GM21576 (cell line): ENCODE measurements at regions not wholly inside any gene's neighbourhood (a gene's known extent, or its start where the extent isn't known, plus 50 kb on each side); places are given as distances from the start of the nearest gene placed in this dataset.
"Not testable (repeated sequence)": the region's sequence is repeated elsewhere in the genome, so short reads cannot be mapped to it uniquely, and the experiment has no call there.

Experiments
- ATAC-seq: cut with Tn5 transposase; IDR thresholded peaks from one replicate; pipeline ENCODE4 v1.9.1; 2021; ENCODE audit warnings: mild to moderate bottlenecking, moderate library complexity; ENCODE audit not compliant: unreplicated experiment

DNA sequence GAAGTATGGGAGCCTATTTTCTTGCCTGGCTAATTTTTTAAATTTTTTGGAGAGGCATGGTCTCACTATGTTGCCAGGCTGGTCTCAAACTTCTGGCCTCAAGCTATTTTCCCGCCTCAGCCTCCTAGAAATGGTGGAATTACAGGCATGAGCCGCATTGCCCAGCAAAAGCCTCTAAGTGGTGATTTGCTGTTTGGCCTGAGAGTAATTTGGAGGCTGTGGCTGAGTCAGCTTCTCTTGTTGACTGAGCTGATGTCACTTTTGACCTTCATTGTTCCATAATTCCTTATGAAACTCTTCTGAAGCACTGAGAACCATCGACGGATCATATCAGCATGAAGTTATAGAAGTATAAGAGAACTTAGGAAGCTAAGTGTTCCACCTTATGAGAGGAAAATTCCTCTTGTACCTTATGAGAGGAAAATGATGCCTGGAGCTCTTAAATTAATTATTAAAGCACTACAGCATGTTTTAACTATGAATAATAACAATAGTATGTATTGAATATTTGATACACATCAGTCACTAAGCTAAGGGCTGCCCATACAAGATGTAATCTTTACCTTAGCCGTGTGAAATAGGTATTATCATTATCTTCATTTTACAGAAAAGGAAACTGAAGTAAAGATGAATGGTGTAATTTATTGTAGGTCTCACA lies 220.8 kb upstream of the MON1B start:
- ATAC-seq, result no peak

DNA sequence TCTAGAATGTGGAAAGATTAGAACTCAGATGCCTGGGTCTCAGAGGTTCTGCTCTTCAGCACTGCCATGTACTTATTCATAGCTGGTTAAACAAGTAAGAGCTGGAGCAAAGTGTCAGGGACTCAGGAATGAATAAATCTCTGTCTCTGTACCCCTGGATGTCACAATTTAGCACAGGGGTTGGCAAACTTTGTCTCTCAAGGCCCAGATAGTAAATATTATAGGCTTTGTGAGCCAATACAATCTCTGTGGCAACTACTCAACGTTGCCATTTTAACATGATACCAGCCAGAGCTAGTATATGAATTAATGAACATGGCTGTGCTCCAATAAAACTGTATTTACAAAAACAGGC lies 220.3 kb upstream of the MON1B start:
- no peak for ATAC-seq

DNA sequence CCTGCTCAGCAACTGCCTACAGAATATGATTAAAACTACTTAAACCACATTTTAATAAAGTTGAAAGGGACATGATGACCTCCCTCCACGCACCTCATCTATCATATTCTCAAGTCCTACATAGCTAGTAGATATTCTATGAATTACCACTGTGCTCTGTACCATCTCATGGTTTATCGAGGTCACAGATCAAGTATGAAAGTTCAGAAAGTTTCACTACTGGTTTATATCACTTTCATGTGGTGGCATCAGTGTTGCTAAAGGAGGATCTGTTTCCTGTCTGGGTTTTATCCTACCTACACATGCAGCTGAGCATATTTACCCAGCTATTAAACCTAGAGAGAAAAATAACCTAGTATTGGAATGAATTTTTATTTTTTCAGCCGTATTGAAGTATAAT lies 214.9 kb upstream of the MON1B start:
- peak; percentile 93 for ATAC-seq

DNA sequence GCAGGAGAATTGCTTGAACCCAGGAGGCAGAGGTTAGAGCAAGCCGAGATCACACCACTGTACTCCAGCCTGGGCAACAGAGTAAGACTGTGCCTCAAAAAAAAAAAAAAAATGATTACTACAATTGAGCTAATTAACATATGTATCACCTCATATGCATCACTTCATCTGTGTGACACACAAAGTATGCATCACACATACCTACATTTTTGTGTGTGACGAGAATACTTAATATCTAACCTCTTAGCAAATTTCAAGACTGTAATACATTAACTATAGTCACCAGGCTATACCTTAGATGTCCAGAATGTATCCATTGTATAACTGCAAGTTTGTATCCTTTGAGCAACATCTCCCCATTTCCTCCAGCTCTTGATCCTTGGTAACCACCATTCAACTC lies 214.2 kb upstream of the MON1B start:
- ATAC-seq, result no peak

DNA sequence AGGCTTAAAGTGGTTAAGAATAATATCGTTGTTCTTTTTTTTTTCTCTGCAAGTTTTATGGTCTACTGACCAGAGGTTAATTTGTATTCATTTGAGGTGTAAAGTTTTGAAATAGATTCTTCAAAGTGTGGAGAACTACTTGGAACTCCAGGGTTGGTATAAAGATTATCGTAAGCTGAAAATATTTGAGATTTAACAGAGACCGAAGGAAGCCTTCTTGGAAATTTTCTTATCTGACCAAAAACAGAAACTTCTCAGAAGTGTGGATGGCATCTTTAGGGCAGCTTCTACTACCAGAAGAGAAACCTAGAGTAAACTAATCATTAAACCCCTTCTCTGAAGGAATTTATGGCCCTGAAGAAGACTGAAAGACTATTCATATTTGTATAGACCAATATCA lies 206.8 kb upstream of the MON1B start:
- no peak for ATAC-seq

DNA sequence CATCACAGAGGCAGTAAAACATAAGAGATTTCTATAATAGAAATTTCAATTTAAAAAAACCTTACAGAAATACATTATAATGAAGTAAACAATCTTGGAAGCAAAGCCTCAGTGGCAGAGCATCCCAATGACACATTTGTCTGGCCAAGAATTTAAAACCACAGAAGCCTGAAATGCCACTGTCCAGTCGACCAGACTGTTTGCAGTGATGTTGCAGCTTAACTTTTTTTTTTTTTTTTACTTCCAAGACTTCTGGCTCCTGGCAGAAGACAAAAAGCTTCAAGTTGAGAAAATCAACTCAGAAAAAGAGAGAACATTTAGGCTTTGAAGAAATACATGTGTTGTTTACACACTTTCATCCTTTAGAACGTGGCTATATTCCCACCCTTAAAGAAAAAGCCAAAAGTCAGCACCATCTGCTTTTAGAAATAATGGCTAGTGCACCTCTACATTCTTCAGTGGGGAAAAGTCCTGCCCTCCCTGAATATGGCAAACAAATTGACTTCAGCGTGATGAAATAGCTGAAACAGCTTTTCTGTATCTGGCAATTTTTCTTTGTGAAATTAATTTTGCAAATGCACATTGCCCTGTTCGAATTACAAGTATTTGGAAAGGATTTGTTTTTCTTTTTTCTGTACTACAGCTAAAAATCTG lies 205.5 kb upstream of the MON1B start:
- no peak for ATAC-seq

DNA sequence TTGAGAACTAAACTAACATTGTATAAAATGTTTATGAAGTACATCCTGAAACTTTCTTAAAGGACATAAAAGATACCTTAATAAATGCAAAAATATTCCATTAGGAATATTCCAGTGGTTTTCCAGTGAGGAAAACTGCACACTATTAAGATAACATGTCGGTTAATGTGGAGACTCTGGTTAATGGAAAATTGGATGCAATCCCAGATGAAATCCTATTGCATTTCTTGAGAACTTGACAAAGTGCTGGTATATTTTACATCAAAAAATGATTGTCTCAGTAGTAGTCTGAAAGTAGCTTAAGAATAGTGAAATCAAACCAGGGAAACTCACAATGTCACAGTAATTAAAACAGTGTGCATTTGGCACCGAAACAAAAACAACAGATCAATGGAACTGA lies 202.5 kb upstream of the MON1B start:
- ATAC-seq, result no peak

DNA sequence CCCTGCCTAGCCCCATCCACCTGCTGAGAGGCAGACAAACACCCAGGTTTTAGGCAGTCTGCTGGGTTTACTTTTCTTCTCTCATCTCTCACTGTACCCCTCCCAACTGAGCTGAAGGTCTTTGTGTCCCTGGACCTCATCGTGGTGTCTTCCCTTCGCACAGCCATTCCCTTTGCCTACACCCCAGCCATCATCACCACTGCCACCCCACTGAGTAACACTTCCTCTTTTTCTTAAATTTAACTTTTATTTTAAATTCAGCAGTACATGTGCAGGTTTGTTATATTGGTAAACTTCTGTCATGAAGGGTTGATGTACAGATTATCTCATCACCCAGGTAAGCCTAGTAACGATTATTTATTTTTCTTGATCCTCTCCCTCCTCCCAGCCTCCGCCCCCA lies 188.3 kb upstream of the MON1B start:
- ATAC-seq, result no peak

DNA sequence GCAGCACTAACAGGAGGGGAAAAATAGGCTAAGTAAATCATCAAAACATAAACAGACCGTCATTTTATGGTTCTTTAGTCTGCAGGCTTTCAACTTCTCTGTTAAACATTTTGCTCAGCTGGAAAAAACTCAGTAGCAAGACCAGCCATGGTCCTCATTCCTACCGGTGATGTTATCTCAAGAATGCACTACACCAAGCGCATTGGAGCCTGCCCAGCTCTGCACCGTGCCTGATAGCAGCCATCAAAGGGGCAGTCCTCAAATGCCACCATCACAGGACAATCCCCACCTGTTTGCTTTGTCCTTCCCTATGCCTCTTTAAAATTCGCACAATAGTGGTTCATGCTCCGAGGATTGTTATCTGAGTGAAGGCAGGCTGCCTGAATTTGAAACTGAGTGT lies 181.5 kb upstream of the MON1B start:
- ATAC-seq, result no peak

DNA sequence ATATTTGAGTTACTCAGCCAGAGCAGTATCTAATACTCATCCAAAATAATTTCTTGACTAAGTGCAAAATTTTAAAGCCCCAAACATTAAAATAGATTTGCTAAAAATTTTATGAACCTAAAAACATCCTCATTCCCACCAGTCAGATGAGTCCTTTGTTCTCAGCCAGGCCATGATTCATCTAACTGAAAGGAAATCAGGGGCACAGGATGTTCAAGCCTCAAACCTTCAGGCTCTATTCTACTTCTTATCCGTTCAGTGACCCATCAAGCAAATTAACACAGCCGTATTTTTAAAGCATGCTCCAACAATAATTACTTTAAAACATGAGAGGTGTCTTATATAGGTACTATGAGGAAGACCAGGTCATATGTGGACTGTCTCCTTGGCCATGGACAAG lies 176.5 kb upstream of the MON1B start:
- no peak for ATAC-seq

DNA sequence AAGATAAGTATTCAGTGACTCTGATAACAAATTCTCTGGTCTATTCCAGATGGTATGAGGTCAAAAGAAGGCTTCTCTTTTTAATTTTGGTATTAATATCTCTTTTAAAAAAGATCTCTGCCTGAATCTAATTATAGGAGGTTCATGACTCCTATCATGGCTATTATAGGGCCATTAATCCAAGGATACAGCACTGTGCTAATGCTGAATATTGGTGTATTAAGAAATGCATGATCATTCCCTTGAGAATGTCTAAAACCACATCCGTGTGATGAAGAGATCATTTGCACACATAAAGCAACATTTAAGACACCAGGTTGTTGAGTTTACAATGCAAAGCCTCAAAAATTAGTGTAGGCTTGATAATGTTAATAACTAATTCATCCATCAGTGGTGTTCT lies 160.4 kb upstream of the MON1B start:
- no peak for ATAC-seq

DNA sequence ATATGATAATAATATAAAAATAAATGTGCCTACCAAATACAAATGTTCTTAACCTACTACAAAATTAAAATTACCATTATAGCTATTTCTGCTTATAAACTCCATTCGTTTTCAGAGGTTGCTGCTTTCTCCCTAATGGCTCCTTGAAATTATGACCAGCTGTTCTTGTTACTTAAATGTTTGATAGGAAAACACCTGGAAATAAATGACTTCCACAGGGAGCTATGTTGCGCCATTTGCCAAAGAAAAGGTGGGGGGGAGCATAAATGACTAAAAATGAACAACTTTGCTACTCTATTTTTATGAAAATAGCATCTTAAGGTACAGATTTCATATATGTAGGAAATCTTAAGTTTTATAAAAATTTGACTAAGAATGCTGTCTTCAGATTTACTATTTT lies 157.5 kb upstream of the MON1B start:
- ATAC-seq, result no peak

DNA sequence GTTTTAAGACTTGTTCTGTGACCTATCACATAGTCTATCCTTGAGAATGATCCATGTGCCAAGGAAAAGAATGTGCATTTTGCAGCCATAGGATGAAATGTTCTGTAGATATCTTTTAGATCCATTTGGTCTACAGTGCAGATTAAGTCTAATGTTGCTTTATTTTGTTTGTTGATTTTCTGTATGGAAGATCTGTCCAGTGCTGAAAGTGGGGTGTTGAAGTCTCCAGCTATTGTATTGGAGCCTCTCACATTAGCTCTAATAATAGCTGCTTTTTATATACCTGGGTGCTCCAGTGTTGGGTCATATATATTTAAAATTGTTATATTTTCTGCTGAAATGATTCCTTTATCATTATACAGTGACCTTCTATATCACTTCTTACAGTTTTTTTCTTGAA lies 155.6 kb upstream of the MON1B start:
- ATAC-seq, result no peak

DNA sequence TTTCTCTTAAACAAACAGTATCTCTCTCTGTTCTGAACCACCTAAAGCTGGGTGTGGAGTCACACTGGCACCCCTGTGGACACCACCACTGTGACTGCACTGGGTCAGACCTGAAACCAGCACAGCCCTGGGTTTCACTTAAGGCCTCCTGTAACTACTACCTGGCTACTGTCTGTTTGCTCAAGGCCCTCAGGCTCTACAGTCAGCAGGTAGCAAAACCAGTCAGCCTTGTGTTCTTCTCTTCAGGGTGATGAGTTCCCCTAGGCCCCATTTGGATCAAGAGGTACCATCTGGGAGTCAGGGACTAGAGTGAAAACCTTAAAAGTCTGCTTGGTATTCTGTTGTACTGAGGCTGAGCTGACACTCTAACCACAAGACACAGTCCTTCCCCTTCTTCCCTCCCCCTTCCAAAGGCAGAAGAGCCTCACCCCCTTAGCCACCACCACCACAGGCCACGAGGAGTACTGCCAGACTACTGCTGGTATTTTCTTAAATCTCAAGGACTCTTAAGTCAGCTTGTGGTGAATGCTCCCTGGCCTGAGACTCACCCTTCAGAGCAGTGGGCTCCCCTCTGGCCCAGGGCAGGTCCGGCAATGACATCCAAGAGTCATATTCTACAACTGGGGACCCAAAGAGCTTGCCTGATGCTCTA lies 153.2 kb upstream of the MON1B start:
- ATAC-seq, result no peak

DNA sequence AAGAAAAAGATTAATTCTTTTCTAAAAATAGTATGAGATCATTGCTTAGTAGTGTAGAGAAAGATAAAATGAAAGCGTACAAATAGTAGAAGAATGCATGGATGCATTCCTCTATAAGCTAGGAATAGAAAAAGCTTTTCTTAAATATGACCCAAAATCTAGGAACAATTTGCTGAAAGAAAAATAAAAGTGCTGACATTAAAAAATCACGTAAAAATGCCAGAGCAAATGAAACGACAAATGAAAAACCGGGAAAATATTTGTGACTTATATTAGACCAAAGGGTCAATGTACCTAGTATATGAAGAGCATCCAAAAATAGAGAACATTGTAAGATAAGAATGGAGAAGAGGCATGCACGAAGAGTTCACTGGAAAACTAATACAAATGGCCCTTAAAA lies 149.5 kb upstream of the MON1B start:
- ATAC-seq, result no peak

DNA sequence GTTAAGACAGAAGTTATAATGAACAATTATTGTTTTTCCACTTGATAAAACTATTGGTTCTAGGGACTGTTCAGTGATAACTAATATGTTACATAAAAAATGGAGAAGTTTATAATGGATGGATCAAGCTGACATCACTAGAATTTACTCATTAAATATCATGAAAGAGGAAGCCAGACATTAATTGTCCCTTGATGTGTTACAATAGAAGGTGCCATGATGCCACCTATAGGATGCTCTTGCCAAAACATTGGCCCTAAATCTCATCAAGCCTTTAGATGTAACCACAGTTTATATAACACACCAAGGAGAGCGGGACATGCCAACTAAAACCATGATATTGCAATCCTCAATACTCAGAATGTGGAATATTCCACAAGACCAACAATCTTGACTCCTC lies 147.9 kb upstream of the MON1B start:
- no peak for ATAC-seq

DNA sequence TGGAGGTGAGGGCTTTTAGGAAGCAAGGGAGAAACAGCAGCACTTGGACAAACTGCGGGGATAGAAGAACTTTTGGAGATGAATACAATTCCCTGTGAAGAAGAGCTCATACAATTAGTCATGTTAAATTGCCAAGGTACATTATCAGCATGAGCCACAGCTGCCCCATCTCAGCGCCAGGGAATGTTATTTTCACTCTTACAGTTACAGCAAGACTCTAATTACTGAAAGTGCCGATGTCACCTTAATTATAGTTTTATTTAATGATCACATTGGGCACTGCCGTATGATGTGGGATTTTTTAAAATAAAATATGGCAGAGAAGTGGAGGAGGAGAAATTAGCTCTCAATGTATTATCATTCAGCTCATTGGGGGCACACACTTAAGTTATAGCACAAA lies 144.8 kb upstream of the MON1B start:
- ATAC-seq, result no peak

DNA sequence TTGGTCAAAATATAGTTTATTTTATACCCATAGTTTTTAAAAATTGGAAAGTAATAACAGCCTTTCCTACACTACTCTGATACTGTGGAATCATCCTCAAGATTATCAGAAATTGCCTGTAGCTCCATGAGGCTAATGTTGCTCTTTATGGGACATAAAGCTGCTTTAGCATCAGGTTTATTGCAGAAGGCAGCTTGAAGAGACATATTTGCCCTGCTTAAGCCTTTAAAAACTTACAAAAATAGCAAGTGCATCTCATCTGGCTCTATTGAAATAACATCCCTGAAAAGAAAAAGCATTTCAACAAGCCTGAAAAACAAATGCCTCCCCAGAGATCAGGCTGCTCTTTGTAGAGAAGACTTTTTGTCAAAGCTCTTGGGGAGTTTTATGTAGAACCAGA lies 142.9 kb upstream of the MON1B start:
- ATAC-seq, result no peak

DNA sequence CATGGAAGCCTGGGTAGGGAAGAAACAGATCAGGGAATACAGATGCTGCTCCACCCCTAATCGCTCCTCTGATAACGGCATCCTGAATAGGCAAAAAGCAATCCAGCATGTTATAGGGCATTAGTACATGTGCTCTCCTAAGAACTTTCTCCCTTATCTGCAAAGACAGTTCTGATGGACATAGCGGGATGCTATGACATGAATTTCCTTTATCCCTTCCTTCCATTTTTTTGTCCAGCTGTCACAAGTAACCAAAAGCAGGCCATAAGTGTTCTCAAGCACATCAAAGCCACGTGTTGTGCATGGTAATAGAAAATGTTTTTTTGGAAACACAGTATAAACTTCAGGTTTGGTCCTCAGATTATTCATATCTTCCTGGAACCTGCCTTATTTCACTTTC lies 141.4 kb upstream of the MON1B start:
- no peak for ATAC-seq

DNA sequence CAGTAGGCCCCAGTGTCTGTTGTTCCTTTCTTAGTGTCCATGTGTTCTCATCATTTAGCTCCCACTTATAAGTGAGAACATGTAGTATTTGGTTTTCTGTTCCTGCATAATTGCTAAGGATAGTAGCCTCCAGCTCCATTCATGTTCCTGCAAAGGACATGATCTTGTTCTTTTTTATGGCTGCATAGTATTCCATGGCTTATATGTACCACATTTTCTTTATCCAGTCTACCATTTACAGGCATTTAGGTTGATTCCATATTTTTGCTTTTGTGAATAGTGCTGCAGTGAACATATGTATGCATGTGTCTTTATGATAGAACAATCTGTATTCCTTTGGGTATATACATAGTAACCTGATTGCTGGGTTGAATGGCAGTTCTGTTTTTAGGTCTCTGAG lies 134.4 kb upstream of the MON1B start:
- ATAC-seq, result not testable (repeated sequence)

DNA sequence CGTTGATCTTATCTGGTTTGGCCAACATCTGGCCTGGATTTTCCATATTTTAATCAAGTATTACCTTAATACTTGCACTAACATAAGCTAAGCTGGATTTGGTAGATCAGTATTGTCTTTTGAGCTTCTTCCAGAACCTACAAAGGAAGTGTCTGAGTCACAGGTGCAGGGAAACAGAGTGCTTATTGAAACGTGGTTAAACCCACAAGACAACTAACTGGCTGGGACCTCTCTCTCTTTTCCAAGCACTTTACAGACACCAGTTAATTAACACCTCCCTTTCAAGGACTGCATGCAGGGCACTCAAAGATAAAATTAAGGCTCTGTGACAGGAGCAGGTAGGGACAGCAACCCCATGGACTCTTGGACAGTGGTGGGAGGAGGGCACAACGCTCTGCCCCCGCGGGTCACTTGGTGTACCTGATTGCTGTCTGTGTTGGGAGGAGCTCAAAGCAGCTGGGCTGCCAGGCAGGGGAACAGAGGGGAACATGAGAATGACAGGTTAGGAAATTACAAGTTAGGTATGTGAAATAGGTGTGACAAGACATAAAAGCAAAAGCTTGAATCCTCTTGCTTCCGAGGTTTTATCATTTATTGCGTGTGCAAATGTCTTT lies 133.7 kb upstream of the MON1B start:
- ATAC-seq, result no peak

DNA sequence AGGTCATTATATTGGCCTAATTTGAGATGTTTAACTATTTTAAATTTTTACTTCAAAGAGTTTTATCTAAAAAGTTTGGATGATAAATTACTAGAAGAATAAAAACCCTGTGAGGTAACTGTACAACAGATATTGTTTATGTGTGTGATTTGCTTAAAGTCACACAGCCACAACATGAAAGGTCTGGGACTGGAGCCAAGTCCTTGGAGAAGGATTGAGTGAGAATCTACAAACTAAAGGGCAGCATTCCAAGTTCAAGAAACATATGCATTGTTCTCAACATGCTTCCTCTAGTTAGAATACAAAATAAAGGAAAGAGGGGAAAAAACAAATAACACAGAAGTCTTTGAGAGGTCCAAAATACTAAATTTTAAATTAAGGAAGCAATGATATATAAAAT lies 131.5 kb upstream of the MON1B start:
- ATAC-seq, result no peak
